ENCODE measurements at regions not wholly inside any gene's neighbourhood (a gene's known extent, or its start where the extent isn't known, plus 50 kb on each side); places are given as distances from the start of the nearest gene placed in this dataset.

- TF ChIP-seq POLR2A (IDR thresholded peaks at IDR 0.05; ENCODE audit: low read depth, low read length) (no peak), CTCF (conservative IDR thresholded peaks at IDR 0.05; ENCODE audit: low read depth, low read length) (no peak), BHLHE40 (IDR thresholded peaks at IDR 0.05; ENCODE audit: low read depth, low read length) (no peak), SMC3 (IDR thresholded peaks at IDR 0.05; ENCODE audit: low read depth, low read length) (no peak), RCOR1 (IDR thresholded peaks at IDR 0.05; ENCODE audit: insufficient replicate concordance, low read length) (no peak), MAFK (IDR thresholded peaks at IDR 0.05; ENCODE audit: low read depth, low read length) (no peak), RAD21 (IDR thresholded peaks at IDR 0.05; ENCODE audit: low read length) (no peak), MAZ (IDR thresholded peaks at IDR 0.05; ENCODE audit: borderline replicate concordance, low read depth, low read length) (no peak)
These were observed 151.7 kb upstream of the FUT8 start for GRCh38 chr14:65260786-65261185.

All from IMR-90 (cell line).